T-cell (primary cell): ENCODE measurements at regions not wholly inside any gene's neighbourhood (a gene's known extent, or its start where the extent isn't known, plus 50 kb on each side); places are given as distances from the start of the nearest gene placed in this dataset.

Experiments used
- ATAC-seq, 4 experiments: fragments of 200-7000 bp in 3 of 4; fragments of 150-1000 bp in 1 of 4; cut with Tn5 transposase; replicated peaks in 1 of 4; 1 replicate in 3 of 4; 2 replicates in 1 of 4; pipeline ENCODE4 v1.10.0; 2021; ENCODE audit warnings: moderate library complexity in 3 of 4, mild to moderate bottlenecking in 2 of 4, moderate number of reproducible peaks in 1 of 4
- CTCF ChIA-PET, 2 donors: fragments of 300-600 bp; sonication (Branson Sonifier 250); formaldehyde crosslinking; loops; one replicate each; lab custom pipeline; 2022; ENCODE audit warnings: antibody characterized with exemption in 2 of 2; lab: Charles Lee
- POLR2A ChIA-PET, 2 donors: fragments of 300-600 bp; sonication (Branson Sonifier 250); formaldehyde crosslinking; loops; one replicate each; lab custom pipeline; 2022; ENCODE audit warnings: antibody characterized with exemption in 2 of 2; lab: Charles Lee
- DNase-seq, 35 experiments: peaks; one replicate each; pipeline versions ENCODE4 v3.0.0 to v3.0.0-alpha.2; 2013 to 2023
- H3K27ac ChIP-seq: one replicate; pipeline ENCODE4 v1.5.1; 2013; ENCODE audit warnings: low read length
- H3K27me3 ChIP-seq, 2 experiments: replicated peaks in 1 of 2; 1 replicate in 1 of 2; 2 replicates in 1 of 2; pipeline versions ENCODE4 v1.6.1 to v1.7.0; 2013; ENCODE audit warnings: low read length in 1 of 2, mixed read lengths in 1 of 2; ENCODE audit not compliant: control insufficient read depth in 2 of 2, insufficient read depth in 2 of 2; ENCODE audit errors: extremely low read depth in 1 of 2
- H3K36me3 ChIP-seq, 2 donors: 1 replicate in 1 of 2; 2 replicates in 1 of 2; pipeline versions ENCODE4 v1.6.1 to v1.7.0; 2013; ENCODE audit warnings: low read length in 1 of 2; ENCODE audit not compliant: control insufficient read depth in 2 of 2, insufficient read depth in 1 of 2; ENCODE audit errors: extremely low read depth in 1 of 2
- H3K4me1 ChIP-seq, 2 experiments: 1 replicate in 1 of 2; 2 replicates in 1 of 2; pipeline versions ENCODE4 v1.6.1 to v1.7.0; 2013; ENCODE audit warnings: low read length in 2 of 2, mixed read lengths in 1 of 2; ENCODE audit not compliant: insufficient read depth in 2 of 2, control insufficient read depth in 1 of 2; ENCODE audit errors: extremely low read depth in 1 of 2
- H3K4me3 ChIP-seq, 2 donors: 1 replicate in 1 of 2; 2 replicates in 1 of 2; pipeline versions ENCODE4 v1.5.1 to v1.7.0; 2013; ENCODE audit warnings: mild to moderate bottlenecking in 2 of 2, low read length in 1 of 2, moderate library complexity in 1 of 2; ENCODE audit not compliant: control insufficient read depth in 1 of 2; ENCODE audit errors: extremely low read depth in 1 of 2
- H3K9me3 ChIP-seq: 2 replicates; pipeline ENCODE4 v1.7.0; 2013
- H3K27ac Mint-ChIP-seq, 2 donors: one replicate each; pipeline ENCODE4 v1.8.0; 2020 to 2021; ENCODE audit warnings: mild to moderate bottlenecking in 2 of 2, mixed read lengths in 2 of 2
- H3K27me3 Mint-ChIP-seq, 2 donors: one replicate each; pipeline ENCODE4 v1.8.0; 2021 to 2022; ENCODE audit warnings: mixed read lengths in 2 of 2
- H3K36me3 Mint-ChIP-seq: one replicate; pipeline ENCODE4 v1.8.0; 2021; ENCODE audit warnings: mixed read lengths
- H3K4me1 Mint-ChIP-seq, 3 donors: one replicate each; pipeline ENCODE4 v1.8.0; 2020 to 2022; ENCODE audit warnings: mixed read lengths in 3 of 3, mild to moderate bottlenecking in 1 of 3
- H3K4me3 Mint-ChIP-seq, 3 donors: one replicate each; pipeline ENCODE4 v1.8.0; 2020 to 2022; ENCODE audit warnings: mild to moderate bottlenecking in 3 of 3, mixed read lengths in 3 of 3, moderate library complexity in 3 of 3
- H3K9me3 Mint-ChIP-seq, 3 donors: one replicate each; pipeline ENCODE4 v1.8.0; 2020 to 2022; ENCODE audit warnings: mixed read lengths in 3 of 3
- WGBS: methylation state at CpG from one replicate; pipeline ENCODE4 v1.1.5; 2013; ENCODE audit warnings: missing lambda C conversion rate; ENCODE audit not compliant: insufficient coverage; 5-methylcytosine and 5-hydroxymethylcytosine counted together

GRCh38 chr14:30082486-30082885 is 154.8 kb upstream of the PRKD1 start:
- no peak overlapping the region for H3K4me3 ChIP-seq
- DNase-seq (no peak), ATAC-seq (no peak)
- no peaks in the 10 kb centered on the region for H3K9me3 ChIP-seq
- Mint-ChIP-seq H3K9me3 (peaks cover 7 to 18% (median 14%) of the 10 kb centered on the region in 3 donors), H3K36me3 (no peaks in the 10 kb centered on the region), H3K27me3 (no peaks in the 10 kb centered on the region), H3K27ac (no peak overlapping the region), H3K4me3 (no peak overlapping the region), H3K4me1 (no peaks in the 10 kb centered on the region)
- no peaks in the 10 kb centered on the region for H3K36me3 ChIP-seq
- H3K27me3 ChIP-seq, result no peaks in the 10 kb centered on the region
- POLR2A ChIA-PET, result no interaction called here
- no peaks in the 10 kb centered on the region for H3K4me1 ChIP-seq
- no CpG with 5 or more reads among the region's 1 CpG for WGBS
- no peak overlapping the region for H3K27ac ChIP-seq
- CTCF ChIA-PET, result no interaction called here

GRCh38 chr14:30084811-30085210 is 157.2 kb upstream of the PRKD1 start:
- Histone ChIP-seq H3K4me3 (no peak overlapping the region), H3K36me3 (no peaks in the 10 kb centered on the region), H3K9me3 (no peaks in the 10 kb centered on the region), H3K27me3 (no peaks in the 10 kb centered on the region), H3K4me1 (no peaks in the 10 kb centered on the region), H3K27ac (no peak overlapping the region)
- Mint-ChIP-seq H3K4me3 (no peak overlapping the region), H3K9me3 (peaks cover 11 to 27% (median 26%) of the 10 kb centered on the region in 3 donors), H3K27ac (no peak overlapping the region), H3K27me3 (no peaks in the 10 kb centered on the region), H3K36me3 (no peaks in the 10 kb centered on the region), H3K4me1 (no peaks in the 10 kb centered on the region)
- no peak for DNase-seq
- CTCF ChIA-PET, result no interaction called here
- no CpG with 5 or more reads among the region's 3 CpGs for WGBS
- POLR2A ChIA-PET, result no interaction called here
- ATAC-seq, result no peak

DNA sequence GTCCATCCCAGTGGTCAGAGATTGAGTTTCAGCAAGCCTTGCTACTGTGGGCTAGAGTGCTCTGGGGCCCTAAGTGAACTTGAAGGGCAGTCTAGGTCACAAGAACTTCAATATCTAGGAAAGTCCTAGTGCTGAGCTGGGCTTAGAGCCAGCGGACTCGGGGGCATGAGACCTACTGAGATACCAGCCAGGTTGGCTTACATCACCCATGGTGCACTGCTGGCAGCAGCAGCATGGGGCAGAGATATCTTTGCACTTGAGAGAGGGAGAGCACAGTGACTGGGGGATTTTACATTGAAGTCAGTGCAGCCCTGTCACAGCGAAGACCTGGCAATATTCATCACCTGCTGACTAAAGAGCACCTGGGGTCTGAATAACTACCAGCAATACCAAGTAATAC is 158.3 kb upstream of the PRKD1 start:
- no peaks in the 10 kb centered on the region for H3K4me1 Mint-ChIP-seq
- Histone ChIP-seq H3K36me3 (no peaks in the 10 kb centered on the region), H3K4me1 (no peaks in the 10 kb centered on the region), H3K27me3 (no peaks in the 10 kb centered on the region), H3K9me3 (no peaks in the 10 kb centered on the region), H3K27ac (no peak overlapping the region), H3K4me3 (no peak overlapping the region)
- H3K9me3 Mint-ChIP-seq, result peaks cover 17 to 31% (median 26%) of the 10 kb centered on the region in 3 donors
- no peaks in the 10 kb centered on the region for H3K27me3 Mint-ChIP-seq
- ChIA-PET POLR2A (no interaction called here), CTCF (no interaction called here)
- no peak overlapping the region for H3K27ac Mint-ChIP-seq
- no peaks in the 10 kb centered on the region for H3K36me3 Mint-ChIP-seq
- no peak overlapping the region for H3K4me3 Mint-ChIP-seq
- 86% methylated on average over 2 of the region's 3 CpGs for WGBS
- no peak for DNase-seq
- ATAC-seq, result no peak

DNA sequence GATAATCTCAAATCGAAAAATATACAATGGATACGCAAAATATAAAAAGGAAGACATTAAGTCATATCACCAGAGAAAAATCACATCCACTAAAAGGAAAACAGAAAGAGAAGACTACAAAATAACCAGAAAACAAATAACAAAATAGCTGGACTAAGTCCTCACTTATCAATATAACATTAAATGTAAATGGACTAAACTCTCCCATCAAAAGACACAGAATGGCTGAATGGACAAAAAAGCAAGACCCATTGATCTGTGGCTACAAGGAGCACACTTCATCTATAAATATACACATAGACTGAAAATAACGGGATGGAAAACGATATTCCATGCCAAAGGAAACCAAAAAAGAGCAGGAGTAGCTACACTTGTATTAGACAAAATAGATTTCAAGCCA is 161.0 kb upstream of the PRKD1 start:
- no peaks in the 10 kb centered on the region for H3K9me3 ChIP-seq
- H3K27me3 ChIP-seq, result no peaks in the 10 kb centered on the region
- WGBS, result no CpG with 5 or more reads among the region's 4 CpGs
- H3K27me3 Mint-ChIP-seq, result no peaks in the 10 kb centered on the region
- H3K36me3 Mint-ChIP-seq, result no peaks in the 10 kb centered on the region
- H3K4me3 ChIP-seq, result no peak overlapping the region
- POLR2A ChIA-PET, result no interaction called here
- no peaks in the 10 kb centered on the region for H3K4me1 Mint-ChIP-seq
- H3K4me1 ChIP-seq, result no peaks in the 10 kb centered on the region
- CTCF ChIA-PET, result no interaction called here
- no peaks in the 10 kb centered on the region for H3K36me3 ChIP-seq
- no peak overlapping the region for H3K27ac ChIP-seq
- no peak overlapping the region for H3K4me3 Mint-ChIP-seq
- no peak overlapping the region for H3K27ac Mint-ChIP-seq
- peaks cover 23 to 46% (median 42%) of the 10 kb centered on the region in 3 donors for H3K9me3 Mint-ChIP-seq
- no peak for DNase-seq
- ATAC-seq, result no peak

DNA sequence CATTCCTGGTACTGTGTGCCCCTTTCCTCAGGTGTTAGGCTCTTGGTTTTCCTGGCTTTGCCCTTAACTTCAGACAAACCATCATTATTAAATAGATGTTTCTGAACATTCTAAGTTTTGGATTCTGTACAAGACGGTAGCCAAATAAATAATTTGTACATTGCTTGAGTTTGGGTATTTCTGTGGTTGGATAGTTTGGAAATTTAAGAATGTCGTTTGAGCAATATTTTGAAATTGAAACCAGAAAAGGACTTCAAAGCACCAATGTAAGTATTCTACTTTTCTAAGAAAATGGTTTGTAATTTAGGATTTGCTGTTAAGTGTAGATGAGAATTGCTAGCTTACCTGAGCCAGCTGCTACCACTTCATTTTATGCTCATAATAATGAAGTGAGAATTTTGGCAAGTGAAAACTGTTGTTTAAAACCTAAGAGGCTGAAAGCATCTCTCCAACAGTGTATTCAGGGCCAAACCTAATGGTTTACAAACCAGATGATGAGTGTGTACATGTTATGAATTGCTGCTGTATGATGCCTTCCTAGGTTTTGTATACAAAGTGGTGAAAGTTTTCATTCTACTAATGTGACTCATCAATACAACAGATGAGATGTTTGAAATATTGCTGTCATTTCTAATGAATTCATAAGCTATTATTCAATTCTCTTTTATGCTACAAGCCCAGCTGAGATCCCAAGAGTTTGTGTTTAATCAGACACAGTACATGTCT is 181.5 kb upstream of the PRKD1 start:
- H3K27ac Mint-ChIP-seq, result no peak overlapping the region
- no peaks in the 10 kb centered on the region for H3K36me3 ChIP-seq
- H3K27ac ChIP-seq, result no peak overlapping the region
- H3K4me3 ChIP-seq, result no peak overlapping the region
- no peaks in the 10 kb centered on the region for H3K4me1 ChIP-seq
- POLR2A ChIA-PET, result no interaction called here
- H3K4me3 Mint-ChIP-seq, result no peak overlapping the region
- ATAC-seq (no peak), DNase-seq (no peak)
- H3K36me3 Mint-ChIP-seq, result no peaks in the 10 kb centered on the region
- H3K27me3 ChIP-seq, result no peaks in the 10 kb centered on the region
- H3K9me3 ChIP-seq, result no peaks in the 10 kb centered on the region
- H3K9me3 Mint-ChIP-seq, result peaks cover 0 to 13% (median 6%) of the 10 kb centered on the region in 3 donors
- no CpG with 5 or more reads among the region's 2 CpGs for WGBS
- CTCF ChIA-PET, result no interaction called here
- H3K4me1 Mint-ChIP-seq, result no peaks in the 10 kb centered on the region
- H3K27me3 Mint-ChIP-seq, result no peaks in the 10 kb centered on the region

GRCh38 chr14:30114051-30114450 is 186.4 kb upstream of the PRKD1 start:
- DNase-seq, result no peak
- POLR2A ChIA-PET, result no interaction called here

DNA sequence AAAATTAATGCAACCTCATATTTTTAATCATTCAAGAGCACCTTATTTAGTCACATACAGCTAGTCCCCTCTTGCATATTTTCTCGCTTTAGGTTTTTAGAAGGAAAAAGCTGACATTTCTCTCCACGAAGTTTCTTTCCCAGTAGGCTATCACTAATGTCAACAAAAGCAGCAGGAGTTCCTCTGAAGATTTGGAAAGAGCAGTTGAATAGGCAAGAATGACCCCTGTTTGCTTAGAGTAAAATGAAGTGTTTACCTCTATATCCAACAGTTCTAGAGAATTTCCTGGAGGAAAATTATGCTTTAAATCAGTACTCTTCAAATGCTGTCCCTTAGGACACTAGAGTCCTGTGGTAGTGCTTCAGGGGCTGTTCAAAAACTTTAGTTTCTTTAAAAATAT is 188.1 kb upstream of the PRKD1 start:
- Mint-ChIP-seq H3K4me3 (no peak overlapping the region), H3K36me3 (no peaks in the 10 kb centered on the region), H3K4me1 (no peaks in the 10 kb centered on the region), H3K9me3 (peaks cover 0 to 6% (median 3%) of the 10 kb centered on the region in 3 donors), H3K27ac (no peak overlapping the region), H3K27me3 (no peaks in the 10 kb centered on the region)
- no peaks in the 10 kb centered on the region for H3K9me3 ChIP-seq
- WGBS, result no CpG with 5 or more reads among the region's 2 CpGs
- no peak overlapping the region for H3K4me3 ChIP-seq
- ATAC-seq (no peak), DNase-seq (no peak)
- POLR2A ChIA-PET, result no interaction called here
- no peak overlapping the region for H3K27ac ChIP-seq
- no peaks in the 10 kb centered on the region for H3K36me3 ChIP-seq
- H3K4me1 ChIP-seq, result no peaks in the 10 kb centered on the region
- no peaks in the 10 kb centered on the region for H3K27me3 ChIP-seq
- CTCF ChIA-PET, result no interaction called here

More at GRCh38 chr14:30114051-30114450, 186.4 kb upstream of the PRKD1 start:
- Histone ChIP-seq H3K36me3 (no peaks in the 10 kb centered on the region), H3K4me1 (no peaks in the 10 kb centered on the region), H3K27me3 (no peaks in the 10 kb centered on the region), H3K4me3 (no peak overlapping the region), H3K27ac (no peak overlapping the region), H3K9me3 (no peaks in the 10 kb centered on the region)
- H3K36me3 Mint-ChIP-seq, result no peaks in the 10 kb centered on the region
- no peak overlapping the region for H3K4me3 Mint-ChIP-seq
- CTCF ChIA-PET, result no interaction called here
- H3K27ac Mint-ChIP-seq, result no peak overlapping the region
- H3K4me1 Mint-ChIP-seq, result no peaks in the 10 kb centered on the region
- peaks cover 0 to 6% (median 0%) of the 10 kb centered on the region in 3 donors for H3K9me3 Mint-ChIP-seq
- ATAC-seq, result no peak
- no peaks in the 10 kb centered on the region for H3K27me3 Mint-ChIP-seq
